B cell (primary cell): ENCODE measurements at regions not wholly inside any gene's neighbourhood (a gene's known extent, or its start where the extent isn't known, plus 50 kb on each side); places are given as distances from the start of the nearest gene placed in this dataset.

Experiments
- ATAC-seq: fragments of 200-7000 bp; cut with Tn5 transposase; one replicate; pipeline ENCODE4 v1.10.0; 2021; ENCODE audit warnings: low read depth, mild to moderate bottlenecking, moderate number of reproducible peaks, moderate library complexity
- CTCF ChIA-PET: fragments of 350-600 bp; sonication (Branson Sonifier 250); formaldehyde crosslinking; loops from one replicate; lab custom pipeline; 2021; ENCODE audit warnings: antibody characterized with exemption, inconsistent platforms; lab: Charles Lee
- POLR2A ChIA-PET: fragments of 350-600 bp; sonication (Branson Sonifier 250); formaldehyde crosslinking; loops from one replicate; lab custom pipeline; 2021; ENCODE audit warnings: antibody characterized with exemption; lab: Charles Lee
- DNase-seq: peaks from one replicate; pipeline ENCODE4 v3.0.0; 2013
- H2AFZ ChIP-seq: 2 replicates; pipeline ENCODE4 v1.6.1; 2012; ENCODE audit warnings: mild to moderate bottlenecking, low read depth, low read length; ENCODE audit not compliant: insufficient read depth, poor library complexity, severe bottlenecking
- H3K27ac ChIP-seq, 2 donors: 1 replicate in 1 of 2; 2 replicates in 1 of 2; pipeline ENCODE4 v1.5.1; 2012 to 2013; ENCODE audit warnings: low read length in 2 of 2, mild to moderate bottlenecking in 2 of 2, moderate library complexity in 1 of 2
- H3K27me3 ChIP-seq, 4 experiments: fragments of 200-600 bp in 1 of 4; sonication (generic) in 1 of 4; replicated peaks in 1 of 4; 1 replicate in 2 of 4; 2 replicates in 2 of 4; pipeline versions ENCODE4 v1.6.1 to v1.7.0; 2013 to 2016; ENCODE audit warnings: low read length in 3 of 4, mild to moderate bottlenecking in 2 of 4, mixed read lengths in 1 of 4, moderate library complexity in 1 of 4; ENCODE audit not compliant: insufficient read depth in 4 of 4, control insufficient read depth in 3 of 4; ENCODE audit errors: control extremely low read depth in 1 of 4
- H3K36me3 ChIP-seq, 2 experiments: replicated peaks in 1 of 2; 1 replicate in 1 of 2; 2 replicates in 1 of 2; pipeline versions ENCODE4 v1.6.1 to v1.7.1; 2013; ENCODE audit warnings: low read length in 1 of 2; ENCODE audit not compliant: insufficient read depth in 2 of 2, control insufficient read depth in 1 of 2; ENCODE audit errors: control extremely low read depth in 1 of 2, extremely low read depth in 1 of 2
- H3K4me1 ChIP-seq, 2 donors: fragments of 200-600 bp in 1 of 2; sonication (generic) in 1 of 2; 1 replicate in 1 of 2; 2 replicates in 1 of 2; pipeline versions ENCODE4 v1.5.1 to v1.6.1; 2013 to 2017; ENCODE audit warnings: low read length in 2 of 2; ENCODE audit not compliant: control insufficient read depth in 2 of 2, insufficient read depth in 2 of 2
- H3K4me2 ChIP-seq: replicated peaks from 2 replicates; pipeline ENCODE3; 2012; ENCODE audit warnings: mild to moderate bottlenecking, low read depth, low read length; ENCODE audit not compliant: poor library complexity, severe bottlenecking
- H3K4me3 ChIP-seq, 5 experiments: fragments of 200-600 bp in 1 of 5; sonication (generic) in 1 of 5; 1 replicate in 3 of 5; 2 replicates in 2 of 5; pipeline versions ENCODE4 v1.5.1 to v1.7.0; 2011 to 2016; ENCODE audit warnings: low read length in 4 of 5, mild to moderate bottlenecking in 4 of 5, low read depth in 2 of 5, control low read depth in 1 of 5, moderate library complexity in 1 of 5; ENCODE audit not compliant: insufficient read depth in 1 of 5; ENCODE audit errors: control extremely low read depth in 1 of 5, extremely low read depth in 1 of 5
- H3K79me2 ChIP-seq: fragments of 200-600 bp; sonication (generic); one replicate; pipeline ENCODE4 v1.6.0; 2016; ENCODE audit warnings: low read length; ENCODE audit not compliant: control insufficient read depth, insufficient read depth
- H3K9ac ChIP-seq: fragments of 200-600 bp; sonication (generic); 2 replicates; pipeline ENCODE4 v1.6.1; 2017; ENCODE audit warnings: mild to moderate bottlenecking, low read length, moderate library complexity
- H3K9me3 ChIP-seq, 3 donors: one replicate each; pipeline versions ENCODE4 v1.6.1 to v1.7.1; 2013; ENCODE audit warnings: low read length in 2 of 3; ENCODE audit not compliant: control insufficient read depth in 2 of 3, insufficient read depth in 1 of 3; ENCODE audit errors: control extremely low read depth in 1 of 3
- H4K20me1 ChIP-seq: 2 replicates; pipeline ENCODE4 v1.6.0; 2012; ENCODE audit warnings: mild to moderate bottlenecking, low read length; ENCODE audit not compliant: insufficient read depth, control insufficient read depth, poor library complexity, severe bottlenecking
- H3K27ac Mint-ChIP-seq: one replicate; pipeline ENCODE4 v1.8.0; 2021; ENCODE audit warnings: mixed read lengths
- H3K27me3 Mint-ChIP-seq: one replicate; pipeline ENCODE4 v1.8.0; 2021; ENCODE audit warnings: mixed read lengths
- H3K4me1 Mint-ChIP-seq: one replicate; pipeline ENCODE4 v1.8.0; 2021; ENCODE audit warnings: mixed read lengths
- H3K4me3 Mint-ChIP-seq: one replicate; pipeline ENCODE4 v1.8.0; 2021; ENCODE audit warnings: mixed read lengths
- H3K9me3 Mint-ChIP-seq: one replicate; pipeline ENCODE4 v1.8.0; 2022; ENCODE audit warnings: mixed read lengths; ENCODE audit not compliant: insufficient read depth
- EZH2 ChIP-seq: IDR thresholded peaks from 2 replicates; pipeline ENCODE4 v1.6.1; 2012; ENCODE audit warnings: borderline replicate concordance, low read depth, mild to moderate bottlenecking, moderate library complexity, low read length; ENCODE audit not compliant: insufficient read depth, poor library complexity, severe bottlenecking
- WGBS: methylation state at CpG from one replicate; pipeline ENCODE4 v1.1.5; 2013; ENCODE audit warnings: missing lambda C conversion rate; ENCODE audit not compliant: insufficient coverage; 5-methylcytosine and 5-hydroxymethylcytosine counted together
- intact Hi-C: fragments of 100-400 bp; cut with micrococcal nuclease; formaldehyde crosslinking; loops from one replicate; pipeline ENCODE4 v1.10.0; 2022
- TF ChIP-seq, protein P1 (sequence below): fragments of 200-600 bp; IDR thresholded peaks from one replicate; pipeline ENCODE4 v1.8.0; 2022; ENCODE audit warnings: antibody characterized with exemption, mild to moderate bottlenecking

DNA sequence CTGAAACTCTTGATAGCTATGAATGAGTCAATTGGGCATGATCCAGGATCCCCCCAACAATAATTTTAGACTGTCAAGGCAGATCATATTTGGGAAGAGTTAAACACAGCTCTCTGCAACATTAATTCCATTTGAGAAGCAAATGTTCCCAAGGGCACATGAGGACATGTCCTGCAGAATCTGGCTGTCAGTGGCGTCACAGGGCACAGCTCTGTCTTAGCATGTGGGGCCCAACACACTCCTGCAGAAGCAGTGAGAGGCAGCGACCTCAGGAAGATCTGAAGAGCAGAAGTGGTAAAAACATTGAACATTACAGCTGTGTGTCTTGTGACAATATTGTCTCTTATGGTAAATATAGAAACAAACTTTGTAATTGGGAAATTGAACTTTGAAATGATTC lies 197.1 kb upstream of the PBX1 start:
- DNase-seq (no peak), ATAC-seq (no peak)
- ChIA-PET CTCF (no interaction called here), POLR2A (no interaction called here)
- Histone ChIP-seq H2AFZ (no peak overlapping the region), H3K9me3 (peaks cover 2 to 7% (median 4%) of the 10 kb centered on the region in 3 donors), H4K20me1 (no peaks in the 10 kb centered on the region), H3K9ac (no peak overlapping the region), H3K4me3 (no peak overlapping the region), H3K4me2 (no peak overlapping the region), H3K79me2 (no peaks in the 10 kb centered on the region), H3K27ac (no peak overlapping the region), H3K27me3 (no peaks in the 10 kb centered on the region), H3K4me1 (no peaks in the 10 kb centered on the region), H3K36me3 (no peaks in the 10 kb centered on the region)
- Mint-ChIP-seq H3K27ac (no peak overlapping the region), H3K9me3 (peaks cover 3% of the 10 kb centered on the region), H3K4me1 (no peaks in the 10 kb centered on the region), H3K4me3 (no peak overlapping the region), H3K27me3 (no peaks in the 10 kb centered on the region)
- intact Hi-C loops: no loop called here
- 100% methylated on average over 1 of the region's 2 CpGs for WGBS
- TF ChIP-seq EZH2: no peak
- TF ChIP-seq, protein P1, sequence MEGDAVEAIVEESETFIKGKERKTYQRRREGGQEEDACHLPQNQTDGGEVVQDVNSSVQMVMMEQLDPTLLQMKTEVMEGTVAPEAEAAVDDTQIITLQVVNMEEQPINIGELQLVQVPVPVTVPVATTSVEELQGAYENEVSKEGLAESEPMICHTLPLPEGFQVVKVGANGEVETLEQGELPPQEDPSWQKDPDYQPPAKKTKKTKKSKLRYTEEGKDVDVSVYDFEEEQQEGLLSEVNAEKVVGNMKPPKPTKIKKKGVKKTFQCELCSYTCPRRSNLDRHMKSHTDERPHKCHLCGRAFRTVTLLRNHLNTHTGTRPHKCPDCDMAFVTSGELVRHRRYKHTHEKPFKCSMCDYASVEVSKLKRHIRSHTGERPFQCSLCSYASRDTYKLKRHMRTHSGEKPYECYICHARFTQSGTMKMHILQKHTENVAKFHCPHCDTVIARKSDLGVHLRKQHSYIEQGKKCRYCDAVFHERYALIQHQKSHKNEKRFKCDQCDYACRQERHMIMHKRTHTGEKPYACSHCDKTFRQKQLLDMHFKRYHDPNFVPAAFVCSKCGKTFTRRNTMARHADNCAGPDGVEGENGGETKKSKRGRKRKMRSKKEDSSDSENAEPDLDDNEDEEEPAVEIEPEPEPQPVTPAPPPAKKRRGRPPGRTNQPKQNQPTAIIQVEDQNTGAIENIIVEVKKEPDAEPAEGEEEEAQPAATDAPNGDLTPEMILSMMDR: no peak

DNA sequence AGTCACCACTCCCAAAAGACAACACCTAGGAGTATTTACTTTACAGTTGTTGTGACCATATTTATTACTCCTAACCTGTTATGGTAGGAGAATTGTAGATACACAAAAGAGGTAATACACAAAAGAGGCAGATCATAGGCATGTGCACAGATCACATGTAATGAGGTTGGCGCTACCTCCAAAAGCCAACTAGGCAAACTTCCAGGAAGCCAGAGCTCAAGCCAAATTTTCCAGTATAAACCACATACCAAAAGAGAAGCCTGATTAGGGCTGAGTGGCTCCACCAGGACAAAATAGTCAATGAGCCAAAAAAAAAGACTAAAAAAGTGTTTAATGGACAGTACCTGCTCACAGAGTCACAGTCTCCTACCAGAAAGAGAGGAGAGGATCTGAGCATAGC lies 195.0 kb upstream of the PBX1 start:
- Histone ChIP-seq H4K20me1 (no peaks in the 10 kb centered on the region), H3K27ac (no peak overlapping the region), H2AFZ (no peak overlapping the region), H3K4me1 (no peaks in the 10 kb centered on the region), H3K4me2 (no peak overlapping the region), H3K4me3 (no peak overlapping the region), H3K79me2 (no peaks in the 10 kb centered on the region), H3K27me3 (no peaks in the 10 kb centered on the region), H3K36me3 (no peaks in the 10 kb centered on the region), H3K9ac (no peak overlapping the region), H3K9me3 (peaks cover 2 to 13% (median 4%) of the 10 kb centered on the region in 3 donors)
- DNase-seq (no peak), ATAC-seq (no peak)
- WGBS: no CpG with 5 or more reads among the region's 1 CpG
- ChIA-PET CTCF (no interaction called here), POLR2A (no interaction called here)
- TF ChIP-seq EZH2: no peak
- TF ChIP-seq, protein P1: no peak
- Mint-ChIP-seq H3K4me1 (no peaks in the 10 kb centered on the region), H3K4me3 (no peak overlapping the region), H3K27ac (no peak overlapping the region), H3K27me3 (no peaks in the 10 kb centered on the region), H3K9me3 (peaks cover 4% of the 10 kb centered on the region)
- intact Hi-C loops: no loop called here
